Epidermal melanocyte (primary cell): ENCODE measurements at regions not wholly inside any gene's neighbourhood (a gene's known extent, or its start where the extent isn't known, plus 50 kb on each side); places are given as distances from the start of the nearest gene placed in this dataset.

Experiments
- DNase-seq: peaks from one replicate; pipeline ENCODE4 v3.0.0; 2011; ENCODE audit warnings: low spot score; ENCODE audit not compliant: insufficient read length

GRCh38 chr5:158126442-158127405 is 267.8 kb upstream of the CLINT1 start:
- DNase-seq = no peak

- no peak for DNase-seq
Observed at GRCh38 chr5:158124606-158125316, 265.8 kb upstream of the CLINT1 start.

GRCh38 chr5:158123595-158123994 is 264.6 kb upstream of the CLINT1 start:
- no peak for DNase-seq

- no peak for DNase-seq
Observed at GRCh38 chr5:158121678-158122077, 262.7 kb upstream of the CLINT1 start.

- DNase-seq = no peak
Observed at GRCh38 chr5:158120760-158121159, 261.8 kb upstream of the CLINT1 start.

GRCh38 chr5:158119961-158120723 is 261.2 kb upstream of the CLINT1 start:
- no peak for DNase-seq

GRCh38 chr5:158117467-158118160 is 258.7 kb upstream of the CLINT1 start:
- no peak for DNase-seq

GRCh38 chr5:158116965-158117364 is 258.0 kb upstream of the CLINT1 start:
- DNase-seq = no peak

GRCh38 chr5:158115468-158115867 is 256.5 kb upstream of the CLINT1 start:
- DNase-seq = no peak

- DNase-seq = no peak
Observed at GRCh38 chr5:158108177-158108576, 249.2 kb upstream of the CLINT1 start.

- DNase-seq = no peak
Observed at GRCh38 chr5:158100373-158100888, 241.5 kb upstream of the CLINT1 start.

- DNase-seq = no peak
Observed at GRCh38 chr5:158099571-158100105, 240.7 kb upstream of the CLINT1 start.

- no peak for DNase-seq
Observed at GRCh38 chr5:158096835-158097234, 237.9 kb upstream of the CLINT1 start.

- no peak for DNase-seq
Observed at GRCh38 chr5:158086856-158087255, 227.9 kb upstream of the CLINT1 start.

GRCh38 chr5:158084292-158084691 is 225.3 kb upstream of the CLINT1 start:
- no peak for DNase-seq

- DNase-seq = no peak
Observed at GRCh38 chr5:158082696-158083287, 223.8 kb upstream of the CLINT1 start.

GRCh38 chr5:158080112-158080511 is 221.2 kb upstream of the CLINT1 start:
- DNase-seq = no peak

GRCh38 chr5:158079097-158079496 is 220.2 kb upstream of the CLINT1 start:
- no peak for DNase-seq

- DNase-seq = peak; percentile 67
Observed at GRCh38 chr5:158074992-158075769, 216.2 kb upstream of the CLINT1 start.
